GM12878 (cell line): ENCODE measurements at regions not wholly inside any gene's neighbourhood (a gene's known extent, or its start where the extent isn't known, plus 50 kb on each side); places are given as distances from the start of the nearest gene placed in this dataset.

ENCODE experiments used
- ATAC-seq: fragments of 200-7000 bp; cut with Tn5 transposase; 3 replicates; pipeline ENCODE4 v1.9.1; 2020; ENCODE audit warnings: mild to moderate bottlenecking, moderate library complexity
- BruUV-seq: library from RNA; stranded (reverse); fragments of 400-500 nt; replicated peaks from 2 replicates; lab custom pipeline; 2021; lab: Mats Ljungman, UMichigan
- CTCF ChIA-PET: fragments of 300-600 bp; sonication (Branson Sonifier 250); formaldehyde crosslinking; extraction: SDS; loops from one replicate; lab custom pipeline; 2021; ENCODE audit warnings: inconsistent platforms; lab: Yijun Ruan, JAX
- POLR2A ChIA-PET: fragments of 350-600 bp; formaldehyde crosslinking; extraction: SDS; loops from one replicate; lab custom pipeline; 2021; ENCODE audit warnings: inconsistent platforms; lab: Charles Lee
- RAD21 ChIA-PET: fragments of 300-600 bp; sonication (Branson Sonifier 250); formaldehyde crosslinking; loops from one replicate; lab custom pipeline; 2023; ENCODE audit warnings: antibody characterized with exemption; ENCODE audit not compliant: unreplicated experiment; lab: Charles Lee
- SMC1A ChIA-PET: fragments of 300-600 bp; sonication (Branson Sonifier 250); formaldehyde crosslinking; loops from one replicate; lab custom pipeline; 2023; ENCODE audit not compliant: unreplicated experiment, uncharacterized antibody; lab: Charles Lee
- DNase-seq: peaks from one replicate; pipeline ENCODE4 v3.0.0-alpha.2; 2011; ENCODE audit warnings: low read depth, low spot score
- FAIRE-seq: peaks from 3 replicates; lab custom pipeline; 2011; peaks lifted over from hg19 to GRCh38; lab: Jason Lieb, UNC
- H2AFZ ChIP-seq: 2 replicates; pipeline ENCODE4 v1.6.0; 2011; ENCODE audit warnings: low read depth, low read length, control low read depth; ENCODE audit not compliant: control insufficient read depth
- H3K27ac ChIP-seq: 2 replicates; pipeline ENCODE4 v1.5.1; 2011; ENCODE audit warnings: control low read depth; ENCODE audit not compliant: control insufficient read depth, insufficient read depth
- H3K27me3 ChIP-seq, 2 experiments: replicated peaks in 1 of 2; 2 replicates each; pipeline versions ENCODE4 v1.6.0 to v1.6.1; 2011; ENCODE audit warnings: low read length in 1 of 2; ENCODE audit not compliant: control insufficient read depth in 2 of 2, insufficient read depth in 2 of 2
- H3K36me3 ChIP-seq, 2 experiments: 2 replicates each; pipeline ENCODE4 v1.5.1; 2011; ENCODE audit warnings: low read length in 1 of 2; ENCODE audit not compliant: control insufficient read depth in 2 of 2, insufficient read depth in 2 of 2
- H3K4me1 ChIP-seq: 2 replicates; pipeline ENCODE4 v1.6.1; 2011; ENCODE audit warnings: mild to moderate bottlenecking, low read length, moderate library complexity, mixed read lengths; ENCODE audit not compliant: control insufficient read depth, insufficient read depth
- H3K4me2 ChIP-seq: 2 replicates; pipeline ENCODE4 v1.6.0; 2011; ENCODE audit warnings: control low read depth; ENCODE audit not compliant: control insufficient read depth, insufficient read depth
- H3K4me3 ChIP-seq: fragments of 200-600 bp; sonication (generic); 2 replicates; pipeline ENCODE4 v1.5.1; 2016
- H3K79me2 ChIP-seq: 2 replicates; pipeline ENCODE4 v1.6.0; 2011; ENCODE audit warnings: low read length; ENCODE audit not compliant: control insufficient read depth, insufficient read depth
- H3K9ac ChIP-seq: 2 replicates; pipeline ENCODE4 v1.8.0; 2011; ENCODE audit warnings: low read length, control low read depth, mixed read lengths; ENCODE audit not compliant: control insufficient read depth, insufficient read depth
- H3K9me3 ChIP-seq: replicated peaks from 3 replicates; pipeline ENCODE4 v1.5.1; 2011; ENCODE audit warnings: mild to moderate bottlenecking, low read length; ENCODE audit not compliant: control insufficient read depth, insufficient read depth
- H4K20me1 ChIP-seq: 2 replicates; pipeline ENCODE4 v1.6.0; 2011; ENCODE audit not compliant: control insufficient read depth, insufficient read depth
- BCL11A ChIP-seq: IDR thresholded peaks from 2 replicates; pipeline ENCODE4 v1.6.1; 2011; ENCODE audit warnings: low read depth, low read length
- CBX3 ChIP-seq: fragments of 200-600 bp; sonication (generic); IDR thresholded peaks from 2 replicates; pipeline ENCODE4 v1.6.1; 2016; ENCODE audit warnings: low read depth, borderline replicate concordance
- E4F1 ChIP-seq: fragments of 450-650 bp; IDR thresholded peaks from 2 replicates; pipeline ENCODE4 v1.6.1; 2018; ENCODE audit warnings: borderline replicate concordance, mild to moderate bottlenecking; ENCODE audit not compliant: partially characterized antibody
- ETV6 ChIP-seq, 2 experiments: fragments of 450-650 bp in 1 of 2; IDR thresholded peaks in 1 of 2; conservative IDR thresholded peaks in 1 of 2; 2 replicates each; pipeline ENCODE4 v1.6.1; 2014; ENCODE audit warnings: antibody characterized with exemption in 1 of 2, borderline replicate concordance in 1 of 2, low read depth in 1 of 2, mild to moderate bottlenecking in 1 of 2, moderate library complexity in 1 of 2
- HCFC1 ChIP-seq: fragments of 150-350 bp; IDR thresholded peaks from 2 replicates; pipeline ENCODE4 v1.6.1; 2014; ENCODE audit warnings: low read length
- HDAC2 ChIP-seq: fragments of 200-600 bp; sonication (generic); IDR thresholded peaks from 2 replicates; pipeline ENCODE4 v1.6.1; 2017
- KDM1A ChIP-seq: fragments of 200-600 bp; sonication (generic); IDR thresholded peaks from 2 replicates; pipeline ENCODE4 v1.6.1; 2016; ENCODE audit warnings: borderline replicate concordance
- MYC ChIP-seq: IDR thresholded peaks from 2 replicates; pipeline ENCODE4 v1.6.1; 2011; ENCODE audit warnings: mild to moderate bottlenecking, low read length, moderate library complexity, inconsistent platforms; ENCODE audit not compliant: insufficient read depth, insufficient replicate concordance, insufficient read length, severe bottlenecking
- NFYB ChIP-seq: IDR thresholded peaks from 2 replicates; pipeline ENCODE4 v1.6.1; 2011; ENCODE audit warnings: low read depth, mild to moderate bottlenecking, low read length, improper control_type of control experiment, moderate library complexity; ENCODE audit not compliant: insufficient read depth
- NKRF ChIP-seq: fragments of 450-650 bp; conservative IDR thresholded peaks from 2 replicates; pipeline ENCODE4 v1.6.1; 2017; ENCODE audit warnings: mild to moderate bottlenecking, moderate library complexity
- NR2C2 ChIP-seq: IDR thresholded peaks from 2 replicates; pipeline ENCODE4 v1.6.1; 2011; ENCODE audit warnings: borderline replicate concordance, low read depth; ENCODE audit not compliant: control insufficient read depth, insufficient read length
- NR2F1 ChIP-seq: fragments of 450-650 bp; conservative IDR thresholded peaks from 2 replicates; pipeline ENCODE4 v1.6.1; 2017; ENCODE audit warnings: mild to moderate bottlenecking
- PAX8 ChIP-seq: fragments of 450-650 bp; IDR thresholded peaks from 2 replicates; pipeline ENCODE4 v1.6.1; 2017; ENCODE audit warnings: mild to moderate bottlenecking, moderate library complexity
- TAF1 ChIP-seq: IDR thresholded peaks from 2 replicates; pipeline ENCODE4 v1.6.1; 2011; ENCODE audit warnings: mild to moderate bottlenecking, low read depth, low read length, borderline replicate concordance
- TCF7 ChIP-seq: IDR thresholded peaks from 2 replicates; pipeline ENCODE4 v1.6.1; 2014; ENCODE audit warnings: antibody characterized with exemption, borderline replicate concordance
- YY1 ChIP-seq: IDR thresholded peaks from 2 replicates; pipeline ENCODE4 v1.6.1; 2011; ENCODE audit warnings: low read depth, mild to moderate bottlenecking, low read length
- ZBTB4 ChIP-seq: fragments of 450-650 bp; formaldehyde crosslinking; IDR thresholded peaks from 2 replicates; pipeline ENCODE4 v1.4.0; 2022; ENCODE audit warnings: mild to moderate bottlenecking, moderate library complexity
- WGBS: methylation state at CpG from one replicate; pipeline ENCODE4 v1.1.6; 2016; ENCODE audit warnings: low lambda C conversion rate; ENCODE audit not compliant: insufficient replicate concordance, insufficient coverage; ENCODE audit errors: missing lambda C conversion rate; 5-methylcytosine and 5-hydroxymethylcytosine counted together
- in situ Hi-C: fragments of 300-500 bp; cut with MboI; formaldehyde crosslinking; loops from 9 replicates; pipeline ENCODE4 v1.14.3; 2018; ENCODE audit warnings: mixed read lengths
- intact Hi-C: fragments of 100-400 bp; cut with micrococcal nuclease; formaldehyde crosslinking; loops from one replicate; pipeline ENCODE4 v1.14.2; 2022; ENCODE audit not compliant: unreplicated experiment

- no peaks in the 10 kb centered on the region for H3K79me2 ChIP-seq
- no peaks in the 10 kb centered on the region for H4K20me1 ChIP-seq
- no peaks in the 10 kb centered on the region for H3K9me3 ChIP-seq
- RAD21 ChIA-PET: interaction anchor here (1.0 to 2.0 kb wide), 4 partner anchors 9 to 90 kb away, joined by 3 to 5 read pairs (median 4); no protein-coding TSS in a partner anchor
- H2AFZ ChIP-seq: no peak overlapping the region
- DNase-seq (no peak), ATAC-seq (no peak), FAIRE-seq (no peak)
- H3K4me3 ChIP-seq: no peak overlapping the region
- H3K4me2 ChIP-seq: no peak overlapping the region
- H3K36me3 ChIP-seq: no peaks in the 10 kb centered on the region
- intact Hi-C loops (no loop called here), in situ Hi-C loops (no loop called here)
- POLR2A ChIA-PET: no interaction called here
- H3K27ac ChIP-seq: no peak overlapping the region
- CTCF ChIA-PET: interaction anchor here (1.0 to 1.4 kb wide), 4 partner anchors 12 to 66 kb away, joined by 3 to 4 read pairs (median 3); no protein-coding TSS in a partner anchor
- no peaks in the 10 kb centered on the region for H3K4me1 ChIP-seq
- SMC1A ChIA-PET: interaction anchor here (0.7 to 1.4 kb wide), 5 partner anchors 12 to 193 kb away, joined by 3 to 6 read pairs (median 3); no protein-coding TSS in a partner anchor
- H3K27me3 ChIP-seq: no peaks in the 10 kb centered on the region
- 36% methylated on average over 11 of the region's 11 CpGs for WGBS
- no peak overlapping the region for H3K9ac ChIP-seq
- BruUV-seq: no TSS peak
- TF ChIP-seq NKRF: no peak
- TF ChIP-seq NFYB: no peak
- no peak for TF ChIP-seq E4F1
- no peak for TF ChIP-seq NR2C2
- no peak for TF ChIP-seq BCL11A
- no peak for TF ChIP-seq PAX8
- no peak for TF ChIP-seq HDAC2
- no peak for TF ChIP-seq TCF7
- no peak for TF ChIP-seq MYC
- no peak for TF ChIP-seq NR2F1
- TF ChIP-seq HCFC1: no peak
- TF ChIP-seq CBX3: no peak
- TF ChIP-seq TAF1: no peak
- TF ChIP-seq ZBTB4: no peak
- no peak for TF ChIP-seq ETV6 (conservative IDR thresholded peaks at IDR 0.05 in 1 of 2, IDR thresholded peaks at IDR 0.05 in 1 of 2; ENCODE audit: borderline replicate concordance in 1 of 2, low read depth in 1 of 2)
- TF ChIP-seq KDM1A: no peak
- TF ChIP-seq YY1: no peak
Measured at GRCh38 chr14:34034447-34035176, 83.7 kb upstream of the EGLN3 start.
